ENCODE measurements at regions not wholly inside any gene's neighbourhood (a gene's known extent, or its start where the extent isn't known, plus 50 kb on each side); places are given as distances from the start of the nearest gene placed in this dataset.
"Not testable (repeated sequence)": the region's sequence is repeated elsewhere in the genome, so short reads cannot be mapped to it uniquely, and the experiment has no call there.

DNA sequence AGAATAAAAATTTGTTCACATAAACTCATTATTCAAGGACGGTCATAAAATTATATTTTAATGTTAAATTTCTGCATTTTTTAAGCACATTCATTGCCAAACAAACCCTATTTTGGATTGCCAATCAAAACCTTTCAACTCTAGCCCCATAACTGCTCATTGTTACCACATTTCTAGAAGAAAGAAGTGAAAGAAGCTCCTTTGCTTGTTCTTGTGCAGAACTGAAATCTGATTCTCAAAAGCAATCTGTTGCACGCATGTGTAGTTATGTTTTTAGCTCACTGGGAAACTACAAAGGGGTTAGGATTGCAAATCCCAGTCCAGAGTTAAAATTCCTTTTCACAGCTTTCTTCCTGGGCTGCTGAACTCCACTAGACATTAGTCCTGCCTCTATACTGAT is 109.5 kb upstream of the MIR17HG start:
- DNase-seq: no peak

DNA sequence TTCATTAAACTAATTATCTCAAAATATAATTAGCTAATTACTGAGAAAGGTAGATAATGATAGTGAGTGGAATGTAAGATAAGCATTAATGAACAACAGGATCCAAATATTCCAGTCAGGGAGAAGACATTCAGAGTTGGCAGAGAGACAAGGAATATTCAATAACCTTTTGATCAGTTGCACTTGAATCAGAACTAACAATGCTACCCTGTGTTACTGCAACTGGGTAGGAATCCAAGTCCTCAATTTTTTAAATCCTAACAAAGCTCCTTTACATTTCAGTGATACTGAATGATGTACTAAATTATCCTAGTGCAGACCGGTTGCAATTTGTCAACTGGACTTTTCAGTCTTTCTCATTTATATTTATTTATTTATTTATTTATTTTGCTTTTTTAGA is 107.1 kb upstream of the MIR17HG start:
- no peak for DNase-seq

DNA sequence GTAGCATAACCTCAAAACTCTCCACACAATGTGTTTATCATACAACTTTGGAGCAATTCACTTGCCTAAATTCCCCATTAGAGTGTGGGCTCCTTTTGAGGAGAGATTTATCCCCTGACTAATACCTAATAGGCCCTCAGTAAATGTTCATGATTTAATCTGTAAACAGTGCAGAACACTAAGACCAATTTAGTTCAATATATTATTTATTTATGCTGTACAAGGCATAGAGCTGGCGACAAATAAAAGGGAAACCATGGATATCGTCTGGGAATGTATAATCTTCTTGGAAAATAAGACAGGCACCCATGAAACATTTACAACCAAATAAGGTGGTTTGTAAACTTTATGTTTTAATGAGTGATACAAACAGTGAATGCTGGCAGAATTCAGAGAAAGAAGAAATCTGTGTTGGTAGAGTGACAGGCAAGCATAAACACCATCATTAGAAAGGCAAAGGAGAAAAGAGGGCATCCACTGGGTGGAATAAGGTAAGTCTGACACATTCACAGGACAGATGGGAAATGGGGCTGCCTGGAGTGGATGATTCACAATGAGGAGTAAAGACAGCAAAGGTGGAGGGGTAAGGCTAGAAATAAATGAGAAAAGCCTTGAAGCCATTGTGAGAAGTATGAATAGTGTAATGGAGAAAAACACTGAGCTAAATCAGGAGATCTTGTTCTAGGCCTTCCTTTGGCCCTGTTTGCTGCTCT is 106.1 kb upstream of the MIR17HG start:
- DNase-seq: no peak

- no peak for DNase-seq
Observed at GRCh38 chr13:91242652-91243051, 104.8 kb upstream of the MIR17HG start.

DNA sequence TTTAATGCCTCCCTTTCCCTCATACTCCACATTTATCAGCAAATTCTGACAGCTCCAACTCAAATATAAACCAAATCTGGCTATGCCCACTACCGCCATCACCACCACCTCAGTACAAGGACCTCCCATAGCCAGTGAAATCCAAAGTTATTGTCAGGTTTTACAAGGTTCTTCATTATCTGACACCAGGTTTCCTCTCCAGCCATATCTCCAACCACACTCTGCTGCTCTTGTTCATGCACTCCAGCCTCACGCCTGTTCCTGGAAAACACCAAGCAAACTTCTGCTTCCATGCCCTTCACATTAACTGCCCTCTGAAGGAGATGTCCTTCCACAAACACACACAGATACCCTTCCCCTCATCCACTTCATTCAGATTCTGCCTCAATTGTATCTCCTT is 102.2 kb upstream of the MIR17HG start:
- DNase-seq: no peak

GRCh38 chr13:91247768-91248167 is 99.7 kb upstream of the MIR17HG start:
- DNase-seq: no peak

- no peak for DNase-seq
Observed at GRCh38 chr13:91248249-91248648, 99.2 kb upstream of the MIR17HG start.

DNA sequence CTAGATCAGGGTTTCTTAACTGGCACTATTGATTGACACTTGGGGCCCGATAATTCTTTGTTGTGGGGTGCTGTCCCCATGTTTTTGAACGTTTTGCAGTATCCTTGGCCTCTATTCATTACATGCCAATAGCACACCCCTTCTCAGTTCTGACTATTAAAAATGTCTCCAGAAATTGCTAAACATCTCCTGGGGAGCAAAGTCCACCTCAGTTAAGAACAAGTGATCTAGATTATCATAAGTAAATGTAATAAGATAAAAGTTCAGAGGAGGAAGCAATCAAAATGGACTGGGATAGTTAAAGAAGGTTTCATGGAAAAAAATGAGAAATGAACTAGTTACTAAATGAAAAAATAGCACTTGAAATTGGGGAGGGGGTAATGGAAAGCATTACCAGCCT is 98.1 kb upstream of the MIR17HG start:
- DNase-seq: no peak

- no peak for DNase-seq
Observed at GRCh38 chr13:91249861-91250260, 97.6 kb upstream of the MIR17HG start.

DNA sequence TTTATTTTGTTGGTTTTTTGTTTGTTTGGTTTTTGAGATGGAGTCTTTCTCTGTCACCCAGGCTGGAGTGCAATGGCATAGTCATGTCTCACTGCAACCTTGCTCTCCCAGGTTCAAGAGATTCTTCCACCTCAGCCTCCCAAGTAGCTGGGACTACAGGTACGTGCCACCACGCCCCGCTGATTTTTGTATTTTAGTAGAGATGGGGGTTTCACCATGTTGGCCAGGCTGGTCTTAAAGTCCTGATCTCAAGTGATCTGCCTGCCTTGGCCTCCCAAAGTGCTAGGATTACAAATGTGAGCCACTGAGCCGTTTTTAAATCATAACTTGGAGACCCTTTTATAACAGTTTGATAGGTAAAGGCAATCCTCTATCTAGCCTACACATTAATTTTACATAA is 95.9 kb upstream of the MIR17HG start:
- DNase-seq: not testable (repeated sequence)

GRCh38 chr13:91264484-91264883 is 83.0 kb upstream of the MIR17HG start:
- DNase-seq: no peak

- no peak for DNase-seq
Observed at GRCh38 chr13:91269237-91269636, 78.2 kb upstream of the MIR17HG start.

DNA sequence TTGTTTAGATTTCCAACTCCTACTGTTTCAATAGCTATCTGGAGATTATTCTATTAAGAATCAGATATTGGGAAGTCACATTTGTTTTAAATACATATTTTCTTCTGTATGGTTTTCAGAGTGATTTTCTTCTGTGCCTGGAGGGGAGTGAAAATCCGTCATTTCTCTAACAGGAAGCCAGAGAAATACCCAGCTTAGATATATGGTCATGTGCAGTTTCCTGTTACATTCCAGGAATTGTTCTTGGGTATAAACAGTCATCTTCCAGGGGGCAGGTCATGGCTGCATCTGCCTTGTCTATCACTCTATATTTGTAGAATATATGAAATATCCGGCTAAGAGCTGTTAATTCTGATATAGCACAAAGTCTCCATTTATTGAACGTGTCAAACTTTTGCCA is 77.5 kb upstream of the MIR17HG start:
- no peak for DNase-seq

DNA sequence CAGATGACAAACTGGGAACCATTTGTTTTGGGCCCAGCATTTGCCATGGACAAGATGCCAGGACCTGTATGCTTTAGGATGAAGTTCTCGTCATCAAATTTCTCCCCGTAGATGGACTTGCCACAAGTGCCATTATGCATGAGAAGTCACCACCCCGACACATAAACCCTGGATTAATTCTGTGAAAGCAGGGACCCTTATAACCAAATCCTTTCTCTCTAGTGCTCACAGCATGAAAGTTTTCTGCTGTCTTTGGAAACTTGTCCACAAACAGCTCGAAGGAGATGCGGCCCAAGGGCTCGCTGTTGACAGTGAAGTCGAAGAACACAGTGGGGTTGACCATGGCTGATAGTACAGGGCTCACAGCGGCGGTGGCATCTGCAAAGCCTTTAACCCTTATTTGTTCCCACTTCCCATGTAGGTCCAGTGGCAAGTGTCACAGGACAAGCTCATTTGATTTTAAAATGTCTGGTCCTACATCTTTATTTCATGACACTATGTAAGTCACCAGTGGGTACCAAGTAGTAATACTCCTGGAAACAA is 75.2 kb upstream of the MIR17HG start:
- no peak for DNase-seq

DNA sequence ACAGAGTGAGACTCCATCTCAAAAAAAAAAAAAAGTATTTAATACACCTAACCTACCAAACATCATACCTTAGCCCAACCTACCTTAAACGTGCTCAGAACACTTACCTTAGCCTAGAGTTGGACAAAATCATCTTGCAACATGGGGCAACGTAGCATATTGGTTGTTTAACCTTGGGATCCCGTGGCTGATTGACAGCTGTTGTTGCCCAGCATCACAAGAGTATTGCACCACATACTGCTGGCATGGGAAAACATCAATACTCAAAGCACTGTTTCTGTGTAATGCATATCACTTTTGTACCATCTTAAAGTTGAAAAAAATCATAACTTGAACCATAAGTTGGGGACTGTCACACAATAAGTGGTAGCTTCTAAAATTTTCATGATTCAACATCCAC is 73.8 kb upstream of the MIR17HG start:
- DNase-seq: no peak

- DNase-seq: no peak
Observed at GRCh38 chr13:91277013-91277676, 70.3 kb upstream of the MIR17HG start.

DNA sequence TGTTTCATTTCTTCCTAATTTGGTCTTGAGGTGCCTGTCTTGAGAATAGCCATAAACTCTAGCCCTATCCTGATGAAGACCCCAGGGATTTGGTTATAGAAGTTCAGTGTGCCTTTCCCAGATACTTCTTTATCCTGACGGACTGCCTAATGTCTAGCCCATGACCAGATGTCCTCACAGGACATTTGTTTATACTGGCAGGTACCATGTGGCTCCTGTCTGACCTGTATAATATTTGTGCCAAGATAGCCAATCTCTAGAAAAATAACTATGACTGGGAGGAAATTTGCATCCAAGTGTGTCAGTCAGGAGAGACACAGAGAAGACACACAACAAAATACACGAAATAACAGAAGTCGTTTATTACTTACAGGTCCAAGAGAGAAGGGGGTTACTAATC is 69.2 kb upstream of the MIR17HG start:
- DNase-seq: no peak

DNA sequence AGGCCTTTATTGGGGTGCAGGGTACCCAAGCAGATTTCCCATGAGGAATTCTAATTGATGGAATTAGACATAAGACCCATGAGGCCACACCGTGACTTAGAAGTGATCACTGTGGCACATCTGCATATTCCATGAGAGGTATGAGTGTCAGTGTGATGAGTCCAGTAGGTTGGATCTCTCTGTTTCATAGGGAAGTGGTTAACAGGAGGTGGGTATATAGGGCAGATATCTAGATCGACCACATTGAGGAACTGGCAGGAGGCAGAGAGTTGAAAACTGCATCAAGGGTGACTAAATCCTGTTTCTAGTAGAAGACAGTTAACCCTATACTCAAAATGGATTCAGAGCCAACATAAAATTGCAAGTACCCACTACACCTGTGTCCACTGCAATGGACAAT is 68.6 kb upstream of the MIR17HG start:
- DNase-seq: no peak

DNA sequence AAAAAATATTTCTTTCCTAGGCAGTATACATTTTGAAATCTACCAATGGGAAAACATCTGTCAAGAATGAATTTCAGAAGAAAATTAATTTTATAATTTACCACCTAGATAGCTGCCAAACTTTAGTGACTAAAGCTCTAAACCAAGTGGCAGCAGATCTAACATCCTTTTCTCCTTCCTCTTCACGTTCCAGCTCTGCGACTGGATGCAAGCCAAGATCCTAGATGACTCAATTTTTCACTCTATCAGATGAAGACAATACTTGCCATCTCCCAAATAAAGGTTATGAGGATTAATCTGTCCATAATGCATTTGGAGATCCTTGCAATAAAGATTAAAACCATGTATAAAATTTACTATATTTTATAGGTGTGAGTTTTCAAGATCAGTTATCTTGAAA is 66.7 kb upstream of the MIR17HG start:
- no peak for DNase-seq

DNA sequence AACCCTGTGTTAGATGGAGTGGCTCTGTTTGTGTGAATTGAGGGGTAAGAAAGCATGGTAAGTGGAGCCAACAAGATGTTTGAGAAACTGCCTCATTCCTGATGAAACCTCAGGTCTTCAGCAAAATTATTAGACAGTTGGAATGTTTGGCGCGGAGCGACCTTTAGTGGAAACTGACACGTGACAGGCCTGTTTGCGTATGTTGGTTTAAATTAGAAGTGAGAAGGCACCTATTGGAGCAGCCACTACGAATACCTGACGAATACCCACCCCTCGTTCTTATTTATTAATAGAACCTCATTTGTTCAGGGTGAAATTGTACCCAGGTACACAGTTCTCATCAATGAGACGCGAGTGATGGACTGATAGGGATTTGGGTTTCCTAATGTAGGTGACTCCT is 63.2 kb upstream of the MIR17HG start:
- DNase-seq: no peak

DNA sequence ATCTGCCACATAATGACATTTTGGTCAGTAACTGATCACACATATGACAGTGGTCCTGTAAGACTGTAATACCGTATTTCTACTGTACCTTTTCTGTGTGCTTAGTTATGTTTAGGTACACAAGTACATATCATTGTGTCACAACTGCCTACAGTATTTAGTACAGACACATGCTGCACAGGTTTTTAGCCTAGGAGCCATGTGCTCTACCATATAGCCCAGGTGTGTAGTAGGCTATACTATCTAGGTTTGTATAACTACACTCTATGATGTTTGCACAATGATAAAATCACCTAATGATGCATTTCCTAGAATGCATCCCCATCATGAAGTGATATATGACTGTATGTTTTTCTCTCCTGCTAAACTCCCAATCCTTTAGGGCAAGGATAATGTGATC is 61.2 kb upstream of the MIR17HG start:
- DNase-seq: no peak

GRCh38 chr13:91291078-91291477 is 56.4 kb upstream of the MIR17HG start:
- no peak for DNase-seq

GRCh38 chr13:91292630-91293221 is 54.8 kb upstream of the MIR17HG start:
- no peak for DNase-seq

- DNase-seq: no peak
Observed at GRCh38 chr13:91295712-91296410, 51.6 kb upstream of the MIR17HG start.

Measured in DMS79 (cell line).